ENCODE measurements at regions not wholly inside any gene's neighbourhood (a gene's known extent, or its start where the extent isn't known, plus 50 kb on each side); places are given as distances from the start of the nearest gene placed in this dataset.
"Not testable (repeated sequence)": the region's sequence is repeated elsewhere in the genome, so short reads cannot be mapped to it uniquely, and the experiment has no call there.

- no peak for DNase-seq
Measured at GRCh38 chr9:85199866-85200495, 530.5 kb downstream of the NTRK2 start.

GRCh38 chr9:85192750-85193149 is 523.2 kb downstream of the NTRK2 start:
- DNase-seq, result no peak

- DNase-seq, result no peak
Measured at GRCh38 chr9:85186218-85186585, 516.7 kb downstream of the NTRK2 start.

GRCh38 chr9:85185486-85186217 is 516.1 kb downstream of the NTRK2 start:
- no peak for DNase-seq

GRCh38 chr9:85182383-85182782 is 512.9 kb downstream of the NTRK2 start:
- peak; percentile 9 for DNase-seq

GRCh38 chr9:85178474-85178873 is 508.9 kb downstream of the NTRK2 start:
- no peak for DNase-seq

- DNase-seq, result no peak
Measured at GRCh38 chr9:85173967-85174366, 504.4 kb downstream of the NTRK2 start.

- no peak for DNase-seq
Measured at GRCh38 chr9:85172001-85172978, 502.8 kb downstream of the NTRK2 start.

- no peak for DNase-seq
Measured at GRCh38 chr9:85171163-85171562, 501.6 kb downstream of the NTRK2 start.

GRCh38 chr9:85168412-85168811 is 498.9 kb downstream of the NTRK2 start:
- no peak for DNase-seq

GRCh38 chr9:85167146-85167545 is 497.6 kb downstream of the NTRK2 start:
- no peak for DNase-seq

- no peak for DNase-seq
Measured at GRCh38 chr9:85163825-85164224, 494.3 kb downstream of the NTRK2 start.

GRCh38 chr9:85163415-85163814 is 493.9 kb downstream of the NTRK2 start:
- DNase-seq, result no peak

- no peak for DNase-seq
Measured at GRCh38 chr9:85162822-85163221, 493.3 kb downstream of the NTRK2 start.

- not testable (repeated sequence) for DNase-seq
Measured at GRCh38 chr9:85160944-85161343, 491.4 kb downstream of the NTRK2 start.

- no peak for DNase-seq
Measured at GRCh38 chr9:85158512-85158911, 489.0 kb downstream of the NTRK2 start.

GRCh38 chr9:85157772-85158171 is 488.2 kb downstream of the NTRK2 start:
- no peak for DNase-seq

GRCh38 chr9:85156652-85157051 is 487.1 kb downstream of the NTRK2 start:
- no peak for DNase-seq

- no peak for DNase-seq
Measured at GRCh38 chr9:85155352-85155751, 485.8 kb downstream of the NTRK2 start.

GRCh38 chr9:85151741-85152140 is 482.2 kb downstream of the NTRK2 start:
- no peak for DNase-seq

GRCh38 chr9:85151162-85151561 is 481.6 kb downstream of the NTRK2 start:
- no peak for DNase-seq

GRCh38 chr9:85147046-85147640 is 477.6 kb downstream of the NTRK2 start:
- DNase-seq, result no peak

GRCh38 chr9:85142968-85143367 is 473.4 kb downstream of the NTRK2 start:
- DNase-seq, result no peak

Data from NCI-H226 (cell line).